Islet precursor cell (in vitro differentiated cells): ENCODE measurements at regions not wholly inside any gene's neighbourhood (a gene's known extent, or its start where the extent isn't known, plus 50 kb on each side); places are given as distances from the start of the nearest gene placed in this dataset.
"Not testable (repeated sequence)": the region's sequence is repeated elsewhere in the genome, so short reads cannot be mapped to it uniquely, and the experiment has no call there.

ENCODE experiments used
- DNase-seq: peaks from one replicate; pipeline ENCODE4 v3.0.0-alpha.2; 2018

DNA sequence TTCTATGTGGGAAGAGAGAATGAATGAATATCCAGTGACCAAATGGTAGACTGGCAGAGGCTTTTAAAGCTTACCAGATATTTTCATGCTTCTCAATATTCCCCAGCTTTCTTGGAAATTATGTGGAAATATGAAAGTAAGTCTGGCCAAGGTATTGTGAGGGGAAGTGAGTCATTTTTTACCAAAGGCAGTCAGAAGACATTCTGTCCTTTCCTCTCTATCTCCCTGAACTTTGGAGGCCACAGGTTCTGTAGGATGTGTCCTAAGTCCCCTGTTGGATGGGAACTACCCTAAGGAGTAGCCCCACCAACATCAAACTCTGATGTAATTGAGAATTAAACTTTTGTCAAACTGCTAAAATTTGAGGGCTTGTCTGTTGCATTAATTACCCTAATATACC lies 593.8 kb upstream of the NRSN1 start:
- DNase-seq: no peak

DNA sequence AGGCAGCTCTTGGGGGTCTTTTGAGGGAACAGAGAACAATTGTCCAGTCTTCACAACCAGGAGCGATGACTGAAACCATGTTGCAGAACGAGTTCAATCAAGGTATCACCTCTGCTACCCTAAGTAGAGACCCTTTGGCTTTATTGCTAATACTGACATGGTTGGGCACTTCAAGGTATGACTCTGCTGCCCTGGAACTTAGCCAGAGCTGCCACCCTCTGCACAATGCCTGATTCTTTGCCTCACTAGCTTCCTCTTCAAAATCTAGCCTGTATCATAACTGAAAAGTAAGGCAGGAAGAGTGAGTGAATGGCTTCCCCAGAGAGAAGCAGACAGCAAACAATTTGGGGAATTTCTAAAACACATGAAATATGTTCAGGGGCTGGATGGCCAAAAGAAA lies 592.7 kb upstream of the NRSN1 start:
- no peak for DNase-seq

DNA sequence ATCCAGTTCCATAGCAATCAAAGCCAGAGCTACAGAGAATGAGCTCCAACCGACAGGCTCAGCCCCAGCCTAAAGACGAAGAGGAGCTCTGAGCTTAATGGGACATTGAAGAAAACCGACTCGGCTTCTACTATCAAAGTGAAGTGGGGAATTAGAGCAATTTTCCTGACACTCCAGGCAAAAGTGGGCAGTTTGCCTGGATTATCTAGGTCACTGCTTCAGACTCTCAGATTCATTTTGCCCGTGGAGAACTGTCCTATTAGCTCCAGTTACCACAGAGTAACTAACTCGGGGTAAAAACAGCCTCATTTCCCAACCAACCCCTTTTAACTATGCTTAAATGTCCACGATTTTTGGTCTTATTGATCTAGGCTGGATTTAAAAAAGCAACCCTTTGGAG lies 592.1 kb upstream of the NRSN1 start:
- DNase-seq: no peak

DNA sequence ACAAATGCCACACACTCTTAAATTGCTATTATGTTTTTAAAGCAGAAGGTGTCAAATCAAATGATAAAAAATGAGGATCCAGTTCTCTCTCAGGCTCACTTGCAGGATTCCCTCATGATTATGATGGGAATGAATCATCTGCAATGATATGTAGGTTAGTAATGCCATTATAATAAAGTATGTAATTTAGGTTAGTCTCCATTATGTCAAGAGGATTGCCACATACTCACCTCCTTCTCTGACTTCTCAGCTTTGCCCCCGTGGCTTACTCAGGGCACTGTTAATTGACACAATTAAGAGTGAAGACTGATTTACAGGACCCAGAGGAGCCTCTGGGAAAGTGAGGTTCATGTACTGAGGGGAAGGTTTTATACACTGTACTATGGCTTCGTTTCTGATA lies 591.7 kb upstream of the NRSN1 start:
- no peak for DNase-seq

DNA sequence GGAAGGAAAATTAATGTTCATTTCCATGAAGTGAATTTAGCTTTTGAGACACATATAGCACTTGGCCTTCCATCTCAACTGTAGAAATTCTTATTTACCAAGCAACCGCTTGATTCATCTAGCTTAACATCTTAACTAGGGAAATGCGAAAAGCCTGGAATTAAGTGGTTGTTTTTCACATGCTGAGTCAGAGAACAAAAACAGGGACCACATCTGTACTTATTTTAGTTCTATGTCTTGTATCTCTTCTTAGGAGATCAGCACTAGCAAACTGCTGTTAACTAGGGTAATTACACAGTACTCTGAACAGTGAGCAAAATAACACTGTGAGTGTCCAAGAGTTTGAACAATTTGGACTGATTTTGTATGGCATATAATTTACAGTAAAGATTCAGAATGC lies 590.9 kb upstream of the NRSN1 start:
- no peak for DNase-seq

DNA sequence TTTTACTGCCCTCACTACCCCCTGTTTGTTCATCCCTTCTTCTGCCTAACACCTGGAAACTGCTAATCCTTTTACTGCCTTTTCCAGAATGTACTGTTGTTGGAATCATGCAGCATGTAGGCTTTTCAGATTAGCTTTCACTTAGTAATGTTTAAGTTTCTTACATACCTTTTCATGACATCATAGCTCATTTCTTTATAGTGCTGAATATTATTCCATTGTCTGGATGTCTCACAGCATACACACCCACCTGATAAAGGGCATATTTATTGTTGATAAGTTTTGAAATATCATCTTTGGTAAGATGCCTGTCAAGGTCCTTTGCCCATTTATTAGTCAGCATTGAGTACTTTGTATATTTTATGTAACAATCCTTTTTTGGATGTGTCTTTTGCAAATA lies 588.2 kb upstream of the NRSN1 start:
- no peak for DNase-seq

DNA sequence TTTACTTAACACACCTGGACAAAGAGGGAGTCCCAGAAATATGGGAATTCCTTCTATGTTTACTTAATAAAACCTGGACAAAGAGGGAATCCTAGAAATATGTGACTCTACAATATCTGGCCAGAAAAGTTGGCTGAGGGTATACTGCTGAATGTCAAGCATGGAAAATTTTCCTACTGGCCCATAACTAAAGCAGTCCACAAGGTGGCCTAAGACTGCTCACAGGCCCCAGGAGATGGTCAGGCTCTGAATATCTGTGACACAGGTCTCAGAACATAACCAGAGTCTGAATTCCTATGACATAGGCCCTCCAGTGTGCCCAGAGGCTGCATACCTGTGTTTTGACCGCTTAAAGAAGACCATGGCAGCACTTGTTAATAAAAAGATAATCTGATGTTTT lies 578.2 kb upstream of the NRSN1 start:
- peak; percentile 63 for DNase-seq

DNA sequence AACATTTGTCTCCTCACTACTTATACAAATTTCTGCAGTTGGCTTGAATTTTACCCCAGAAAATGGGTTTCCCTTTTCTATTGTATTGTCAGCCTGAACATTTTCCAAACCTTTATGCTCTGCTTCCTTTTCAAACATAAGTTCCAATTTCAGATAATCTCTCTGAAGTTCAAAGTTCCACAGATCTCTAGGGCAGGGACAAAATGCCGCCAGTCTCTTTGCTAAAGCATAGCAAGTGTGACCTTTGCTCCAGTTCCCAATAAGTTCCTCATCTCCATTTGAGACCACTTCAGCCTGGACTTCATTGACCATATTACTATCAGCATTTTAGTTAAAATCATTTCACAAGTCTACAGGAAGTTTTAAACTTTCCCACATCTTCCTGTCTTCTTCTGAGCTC lies 571.1 kb upstream of the NRSN1 start:
- not testable (repeated sequence) for DNase-seq

DNA sequence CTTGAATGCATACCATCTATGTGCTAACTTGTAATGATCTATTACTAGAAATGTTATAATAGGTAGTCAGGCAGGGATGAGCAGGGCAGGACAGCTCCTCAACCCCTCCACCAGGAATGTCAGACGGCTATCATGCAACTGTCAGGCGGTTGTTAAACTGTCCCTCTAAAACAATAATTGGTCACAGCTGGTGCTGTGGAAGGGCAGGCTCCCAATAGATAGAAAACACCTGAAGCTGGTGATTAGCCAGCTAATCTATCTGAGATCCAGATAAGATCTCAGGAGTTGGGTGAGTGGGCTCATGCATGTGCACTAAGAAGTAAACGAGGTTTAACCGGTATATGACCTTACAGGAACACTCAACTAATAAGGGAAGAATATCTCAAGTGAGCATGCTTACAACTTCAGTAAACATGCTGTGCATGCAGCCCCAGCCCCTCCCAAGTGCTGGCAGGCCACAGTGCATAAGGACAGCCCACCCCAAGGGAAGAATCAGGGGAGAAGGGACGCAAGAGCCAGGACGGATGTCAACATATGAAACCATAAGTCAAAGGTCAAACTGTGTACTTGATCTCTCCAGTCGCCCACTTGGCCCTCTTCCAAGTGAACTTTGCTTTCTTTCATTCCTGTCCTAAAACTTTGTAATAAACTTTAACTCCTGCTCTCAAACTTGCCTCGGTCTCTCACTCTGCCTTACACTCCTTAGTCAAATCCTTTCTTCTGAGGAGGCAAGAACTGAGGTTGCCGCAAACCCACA lies 566.2 kb upstream of the NRSN1 start:
- DNase-seq: peak; percentile 56

DNA sequence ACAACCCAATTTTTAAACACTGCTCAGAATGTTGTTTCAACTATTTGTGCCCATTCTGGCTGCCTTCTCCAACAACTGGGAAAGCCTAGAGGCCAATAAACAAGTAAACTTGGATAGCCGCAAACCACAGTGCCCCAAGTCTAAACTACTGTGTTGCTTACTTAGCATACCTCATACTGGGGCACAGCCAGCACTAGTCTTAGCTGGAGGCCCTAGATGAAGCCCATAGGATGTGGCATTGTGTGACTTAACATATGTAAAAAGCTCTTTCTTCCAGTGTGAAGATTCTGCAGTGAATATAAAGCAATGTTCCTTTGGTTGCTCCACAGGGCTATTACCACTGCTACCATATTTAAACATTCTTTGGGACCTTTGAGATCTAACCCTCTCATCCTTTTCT lies 564.3 kb upstream of the NRSN1 start:
- DNase-seq: no peak

DNA sequence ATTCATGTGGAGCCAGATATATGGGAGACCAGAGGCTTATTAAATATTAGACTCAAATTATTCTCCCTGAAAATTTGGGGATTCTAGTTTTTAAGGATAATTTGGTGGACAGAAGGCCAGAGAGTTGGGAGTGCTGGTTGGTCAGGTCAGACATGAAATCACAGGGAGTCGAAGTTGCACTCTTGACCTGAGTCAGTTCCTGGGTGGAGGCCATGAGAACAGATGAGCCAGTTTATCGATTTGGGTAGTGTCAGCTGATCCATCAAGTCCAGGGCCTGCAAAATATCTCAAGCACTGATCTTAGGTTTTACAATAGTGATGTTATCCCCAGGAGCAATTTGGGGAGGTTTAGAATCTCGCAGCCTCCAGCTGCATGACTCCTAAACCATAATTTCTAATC lies 563.5 kb upstream of the NRSN1 start:
- DNase-seq: no peak

DNA sequence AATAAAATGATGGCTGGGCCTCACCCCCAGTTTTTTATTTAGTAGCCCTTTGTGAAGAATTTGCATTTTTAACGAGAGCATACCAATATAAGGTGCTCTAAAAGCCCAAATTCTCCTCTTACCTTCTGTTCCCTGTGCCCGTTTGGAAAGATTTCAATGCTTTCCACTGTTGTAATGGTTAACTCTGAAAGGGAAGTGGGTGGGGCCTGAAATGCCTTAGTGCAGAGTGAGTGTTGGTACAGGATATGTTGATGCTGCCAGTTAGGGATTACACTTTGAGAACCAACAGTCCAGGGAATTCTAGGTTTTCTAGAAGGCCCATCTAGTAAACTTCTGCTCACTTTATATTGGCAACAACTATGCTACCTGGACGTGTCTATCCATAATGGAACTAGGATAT lies 562.7 kb upstream of the NRSN1 start:
- DNase-seq: no peak

DNA sequence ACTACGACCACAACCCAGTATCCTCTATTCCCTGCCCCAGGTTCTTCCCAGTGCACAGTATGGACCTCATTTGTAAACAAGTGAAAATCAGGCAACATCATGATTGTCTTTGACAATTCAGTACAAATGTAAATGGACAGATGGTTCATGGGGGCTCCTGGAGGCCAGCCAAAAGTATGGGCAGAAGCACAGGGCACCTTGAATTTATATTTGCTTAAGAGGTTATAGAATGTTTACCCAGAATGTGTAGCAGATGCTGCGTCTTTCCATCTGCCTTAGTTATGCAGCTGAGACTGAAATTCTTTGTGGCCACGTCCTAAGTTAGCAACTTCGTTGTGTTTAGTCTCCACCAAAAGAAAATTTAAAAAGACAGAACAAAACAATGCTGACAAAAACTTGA lies 559.6 kb upstream of the NRSN1 start:
- DNase-seq: no peak

DNA sequence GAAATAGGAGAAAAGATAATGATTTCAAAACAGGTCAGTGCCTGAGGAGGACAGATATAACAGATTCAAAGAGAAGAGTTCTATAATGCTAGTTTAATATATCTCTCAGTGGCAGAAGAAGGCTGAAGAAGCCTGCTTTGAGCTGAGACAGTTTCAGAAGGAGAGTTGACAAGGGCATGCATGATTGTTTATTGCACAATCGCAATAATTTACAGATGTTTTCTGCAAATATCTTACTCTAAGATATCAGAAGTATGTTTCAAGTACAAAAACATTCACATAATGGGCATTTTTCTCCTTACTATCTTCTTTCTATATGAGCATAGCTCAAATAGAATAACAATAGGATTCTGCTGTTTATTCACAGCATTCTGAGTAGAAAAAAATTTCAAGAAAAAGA lies 557.7 kb upstream of the NRSN1 start:
- no peak for DNase-seq

DNA sequence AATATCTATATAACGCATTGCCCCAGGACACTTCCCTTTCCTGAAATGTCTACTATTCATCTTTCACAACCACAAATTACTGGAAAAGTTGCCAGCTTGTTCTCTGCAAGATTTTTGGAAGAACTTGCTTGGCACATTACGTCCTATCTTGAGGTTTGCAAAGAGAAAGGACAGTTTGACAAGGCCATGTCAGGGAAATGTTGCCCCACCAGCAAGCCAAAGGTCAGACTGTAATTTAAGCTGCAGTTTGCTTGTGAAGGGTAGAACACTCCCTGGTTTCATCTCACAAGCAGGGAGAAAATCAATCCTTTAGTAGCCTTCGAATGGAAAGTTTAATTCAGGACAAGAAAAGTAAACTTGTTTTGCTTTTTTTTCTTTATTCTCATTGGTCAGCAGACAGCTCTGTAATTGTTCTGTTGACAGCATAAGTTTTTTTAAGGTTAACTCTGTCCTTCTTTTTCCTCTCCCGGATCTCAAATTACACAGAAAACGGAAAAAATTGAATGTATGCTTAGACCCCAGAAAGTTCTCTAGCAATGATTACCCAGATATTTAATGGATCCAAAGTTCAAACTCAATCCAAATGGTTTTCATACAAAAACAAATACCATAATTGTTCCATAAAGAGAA lies 541.8 kb upstream of the NRSN1 start:
- DNase-seq: no peak

DNA sequence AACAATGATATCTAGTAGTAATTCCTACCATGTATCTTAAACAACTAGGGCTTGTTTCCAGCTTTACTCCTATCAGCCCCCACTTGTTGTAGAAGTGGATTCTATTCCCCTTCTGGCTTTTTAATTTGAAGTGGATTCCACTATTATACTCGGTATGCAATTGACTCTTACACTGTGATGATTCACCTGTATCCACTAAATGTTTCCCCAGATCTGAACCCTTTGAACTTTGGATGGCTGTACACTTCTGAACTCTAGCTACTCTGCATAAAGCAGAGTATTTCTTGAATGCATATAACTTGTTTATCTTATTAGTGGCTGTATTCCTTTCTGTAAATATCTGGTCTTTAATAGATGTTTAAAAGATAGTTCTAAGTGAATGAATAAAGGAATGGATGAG lies 538.4 kb upstream of the NRSN1 start:
- DNase-seq: no peak

DNA sequence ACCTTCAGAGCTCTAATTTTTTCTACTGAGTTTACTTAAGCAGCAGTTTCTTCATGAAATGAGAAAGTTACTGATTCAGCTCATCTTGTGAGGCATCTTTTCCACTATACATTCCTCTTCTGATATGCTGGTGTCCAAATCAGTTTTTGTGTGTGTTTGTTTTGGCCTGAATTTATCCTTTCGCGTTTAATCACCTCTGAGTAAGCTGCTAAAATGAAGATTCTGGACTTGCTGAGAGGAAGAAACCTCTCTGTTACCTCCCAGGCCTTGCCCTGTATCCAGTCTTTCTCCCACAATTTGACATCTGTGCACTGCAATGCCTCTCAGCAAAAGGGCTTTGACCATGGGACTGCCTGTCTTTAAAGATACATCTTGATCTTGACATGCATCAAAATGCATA lies 536.2 kb upstream of the NRSN1 start:
- DNase-seq: no peak

DNA sequence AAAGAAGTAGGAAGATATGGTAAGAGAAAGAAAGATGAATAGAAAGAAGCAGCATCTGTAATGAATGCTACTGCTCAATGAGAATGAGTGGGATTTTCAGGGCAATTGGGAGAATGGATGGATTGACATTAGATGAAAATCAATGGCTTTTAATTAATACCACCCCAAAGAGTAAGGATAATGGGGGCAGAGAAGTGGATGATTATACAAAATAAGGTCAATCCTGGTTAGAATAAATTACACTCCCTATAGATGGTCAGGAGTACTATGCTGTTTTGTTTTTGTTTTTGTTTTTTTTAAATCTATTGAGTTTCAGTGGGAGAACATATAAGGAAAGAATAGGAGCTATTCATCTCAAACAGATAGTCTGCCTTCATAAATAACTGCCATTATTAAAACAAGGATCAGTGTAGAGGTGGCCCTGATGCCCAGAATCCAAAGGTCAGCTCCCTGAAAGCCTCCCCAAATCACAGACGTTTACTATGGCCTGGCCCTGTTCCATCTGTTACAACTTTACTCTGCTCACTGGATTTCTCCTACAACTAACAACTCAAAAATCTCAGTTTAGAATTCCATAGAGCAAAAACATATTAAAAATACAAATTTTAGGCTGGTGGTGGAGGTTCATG lies 535.4 kb upstream of the NRSN1 start:
- no peak for DNase-seq

DNA sequence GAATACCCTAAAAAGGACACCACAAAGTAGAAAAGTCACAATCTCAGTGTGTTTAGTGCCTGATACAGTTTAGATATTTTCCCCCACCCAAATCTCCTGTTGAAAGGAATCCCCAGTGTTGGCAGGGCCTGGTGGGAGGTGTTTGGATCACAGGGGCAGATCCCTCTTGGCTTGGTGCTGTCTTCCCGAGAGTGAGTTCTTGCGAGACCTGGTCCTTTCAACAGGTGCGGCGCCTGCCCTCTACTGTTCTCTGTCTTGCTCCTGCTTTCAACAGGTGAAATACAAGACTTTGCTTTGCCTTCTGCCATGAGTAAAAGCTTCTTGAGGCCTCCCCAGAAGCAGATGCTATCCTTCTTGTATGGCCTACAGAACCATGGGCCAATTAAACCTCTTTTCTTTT lies 534.3 kb upstream of the NRSN1 start:
- DNase-seq: no peak

DNA sequence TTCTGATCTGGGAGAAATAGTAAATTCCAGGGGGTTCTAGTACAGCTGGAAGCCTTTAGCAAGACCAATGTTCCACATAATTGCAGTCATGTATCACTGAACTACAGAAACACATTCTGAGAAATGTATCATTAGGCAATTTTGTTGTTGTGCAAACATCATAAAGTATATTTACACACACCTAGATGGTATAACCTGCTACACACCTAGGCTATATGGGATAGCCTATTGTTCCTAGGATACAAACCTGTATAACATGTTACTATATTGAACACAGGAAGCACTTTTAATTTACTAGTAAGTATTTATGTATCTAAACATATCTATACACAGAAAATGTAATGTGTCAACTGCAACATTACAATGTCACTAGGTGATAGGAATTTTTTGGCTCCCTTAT lies 525.9 kb upstream of the NRSN1 start:
- DNase-seq: no peak

DNA sequence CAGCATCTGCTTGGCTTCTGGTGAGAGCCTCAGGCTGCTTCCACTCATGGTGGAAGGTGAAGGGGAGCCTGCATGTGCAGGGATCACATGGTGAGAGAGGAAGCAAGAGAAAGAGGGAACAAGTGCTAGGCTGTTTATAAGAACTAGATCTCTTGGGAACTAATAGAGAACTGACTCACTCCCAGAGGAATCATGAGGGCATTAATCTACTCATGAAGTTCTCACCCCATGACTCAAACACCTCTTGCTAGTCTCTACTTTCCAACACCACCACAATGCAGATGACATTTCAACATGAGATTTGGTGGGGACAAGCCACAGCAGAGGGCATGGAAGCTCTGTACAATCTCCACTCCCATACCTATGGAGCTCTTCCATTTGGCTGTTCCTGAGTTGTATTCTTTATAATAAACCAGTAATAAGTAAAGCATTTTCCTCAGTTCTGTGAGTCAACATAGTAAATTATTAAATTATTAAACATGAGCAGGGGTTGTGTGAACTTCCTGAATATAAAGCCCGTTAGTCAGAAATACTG lies 524.1 kb upstream of the NRSN1 start:
- DNase-seq: no peak

DNA sequence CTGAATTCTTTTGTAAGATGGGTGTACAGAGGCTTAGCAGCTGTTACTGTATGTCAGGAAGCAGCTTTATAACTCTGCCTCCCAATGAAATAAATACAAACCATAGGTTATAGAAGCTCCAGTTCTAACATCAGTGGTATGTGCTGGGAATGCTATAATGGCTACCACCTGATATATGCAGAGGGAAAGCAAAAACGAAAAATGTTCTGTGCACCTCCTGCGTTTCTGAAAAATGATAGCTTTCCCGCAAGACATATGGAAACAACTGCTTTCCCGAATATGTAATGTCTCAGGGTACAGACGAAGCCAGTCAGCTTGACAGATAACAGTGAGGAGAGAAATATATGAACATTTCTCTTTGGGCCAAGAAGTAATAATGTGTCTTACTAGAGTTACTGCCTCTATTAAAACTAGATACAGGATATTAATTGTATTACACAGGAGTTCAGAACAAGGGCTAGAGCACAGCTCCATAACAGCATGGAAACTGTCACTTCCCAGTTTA lies 517.0 kb upstream of the NRSN1 start:
- no peak for DNase-seq

DNA sequence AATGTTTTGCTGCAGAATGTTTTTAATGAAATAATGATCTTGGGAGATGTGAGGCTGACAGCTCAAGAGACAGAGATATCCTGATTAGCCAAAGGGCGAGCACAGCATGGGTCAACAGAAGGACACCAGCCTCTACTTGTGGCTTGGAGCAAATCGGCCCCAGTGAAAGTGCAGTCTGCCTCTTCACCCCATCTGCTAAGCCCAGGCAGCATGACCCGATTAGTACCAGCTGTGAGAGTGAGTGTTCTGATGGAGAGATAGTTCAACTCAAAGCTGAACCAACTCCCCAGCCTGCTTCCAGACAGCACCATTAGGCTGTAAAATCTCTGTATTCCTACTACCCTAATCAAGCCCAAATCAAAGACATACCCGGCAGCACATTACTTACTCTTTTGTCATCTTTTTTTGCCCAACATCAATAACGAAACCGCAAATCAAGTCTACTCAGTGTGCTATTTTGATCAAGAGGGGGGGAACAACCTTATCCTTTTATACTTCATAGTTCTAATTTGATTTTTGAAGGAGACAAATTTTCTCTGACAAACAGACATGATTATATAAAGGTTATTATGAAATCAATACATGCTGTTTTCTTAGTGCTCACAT lies 514.1 kb upstream of the NRSN1 start:
- no peak for DNase-seq

DNA sequence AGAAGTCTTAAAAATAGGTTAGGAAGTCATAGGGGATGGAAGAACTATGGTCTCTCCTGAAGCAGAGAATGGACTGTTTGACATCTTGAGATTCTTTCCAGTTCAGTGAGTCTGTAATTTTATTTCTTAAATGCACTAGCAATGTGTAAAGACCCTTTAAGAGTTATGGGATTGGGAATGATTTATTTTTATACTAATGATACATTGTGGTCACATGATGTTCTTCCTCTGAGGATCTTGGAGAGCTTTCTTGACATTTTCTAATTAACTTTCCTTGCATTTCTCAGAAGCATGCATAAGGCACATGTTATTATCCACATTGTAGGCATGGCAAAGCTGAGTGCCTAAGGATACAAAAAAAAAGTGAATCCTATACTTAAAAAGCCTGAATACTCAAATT lies 507.6 kb upstream of the NRSN1 start:
- DNase-seq: no peak
